ENCODE measurements at regions not wholly inside any gene's neighbourhood (a gene's known extent, or its start where the extent isn't known, plus 50 kb on each side); places are given as distances from the start of the nearest gene placed in this dataset.

DNA sequence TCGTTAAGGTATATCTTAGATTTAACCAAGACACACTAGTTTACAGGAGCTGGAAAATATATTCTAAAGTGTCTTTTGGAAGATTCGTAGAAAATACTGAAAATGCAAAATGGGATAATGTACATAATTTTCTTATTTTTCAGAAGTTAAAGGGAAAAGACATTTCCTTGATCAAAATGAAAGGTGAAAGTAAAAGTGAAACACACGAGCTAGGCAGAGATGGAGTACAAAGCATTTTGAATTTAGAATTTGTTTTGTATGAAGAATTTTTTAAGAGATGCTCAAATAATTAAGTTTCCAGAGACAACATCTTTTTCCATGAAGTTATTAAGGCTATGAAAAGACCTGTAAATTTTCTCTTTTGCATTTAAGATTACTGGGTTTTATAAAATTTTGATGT lies 2192.6 kb upstream of the AGA start:
- Histone ChIP-seq H3K4me2 (ENCODE audit: insufficient read depth, low read length) (no peak overlapping the region), H3K9ac (ENCODE audit: low read depth, low read length) (no peak overlapping the region), H3K4me3 (ENCODE audit: low read depth in 1 of 2, low read length in 2 of 2) (no peak overlapping the region), H3K27me3 (ENCODE audit: insufficient read depth, low read length, poor library complexity) (no peaks in the 10 kb centered on the region), H3K79me2 (ENCODE audit: insufficient read depth, low read length) (no peaks in the 10 kb centered on the region), H3K36me3 (ENCODE audit: insufficient read depth, low read length) (no peaks in the 10 kb centered on the region), H2AFZ (ENCODE audit: low read depth, low read length) (no peak overlapping the region), H3K27ac (ENCODE audit: low read length) (no peak overlapping the region), H3K4me1 (ENCODE audit: insufficient read depth, low read length) (no peaks in the 10 kb centered on the region), H3K9me3 (ENCODE audit: insufficient read depth, low read length, severe bottlenecking) (no peaks in the 10 kb centered on the region), H4K20me1 (ENCODE audit: insufficient read depth, low read length) (no peaks in the 10 kb centered on the region)
- ATAC-seq (ENCODE audit: insufficient read depth, low read depth): peak; percentile 35; the same call in 1 of the 3 replicates
- TF ChIP-seq, protein P1, sequence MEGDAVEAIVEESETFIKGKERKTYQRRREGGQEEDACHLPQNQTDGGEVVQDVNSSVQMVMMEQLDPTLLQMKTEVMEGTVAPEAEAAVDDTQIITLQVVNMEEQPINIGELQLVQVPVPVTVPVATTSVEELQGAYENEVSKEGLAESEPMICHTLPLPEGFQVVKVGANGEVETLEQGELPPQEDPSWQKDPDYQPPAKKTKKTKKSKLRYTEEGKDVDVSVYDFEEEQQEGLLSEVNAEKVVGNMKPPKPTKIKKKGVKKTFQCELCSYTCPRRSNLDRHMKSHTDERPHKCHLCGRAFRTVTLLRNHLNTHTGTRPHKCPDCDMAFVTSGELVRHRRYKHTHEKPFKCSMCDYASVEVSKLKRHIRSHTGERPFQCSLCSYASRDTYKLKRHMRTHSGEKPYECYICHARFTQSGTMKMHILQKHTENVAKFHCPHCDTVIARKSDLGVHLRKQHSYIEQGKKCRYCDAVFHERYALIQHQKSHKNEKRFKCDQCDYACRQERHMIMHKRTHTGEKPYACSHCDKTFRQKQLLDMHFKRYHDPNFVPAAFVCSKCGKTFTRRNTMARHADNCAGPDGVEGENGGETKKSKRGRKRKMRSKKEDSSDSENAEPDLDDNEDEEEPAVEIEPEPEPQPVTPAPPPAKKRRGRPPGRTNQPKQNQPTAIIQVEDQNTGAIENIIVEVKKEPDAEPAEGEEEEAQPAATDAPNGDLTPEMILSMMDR (IDR thresholded peaks at IDR 0.05; ENCODE audit: borderline replicate concordance, extremely low read depth, low read length, poor library complexity, severe bottlenecking): no peak
- no peak for TF ChIP-seq EZH2 (IDR thresholded peaks at IDR 0.05; ENCODE audit: borderline replicate concordance, low read depth, low read length, severe bottlenecking)
- DNase-seq: no peak

- H3K79me2 ChIP-seq (ENCODE audit: insufficient read depth, low read length): no peaks in the 10 kb centered on the region
- no peak for ATAC-seq (ENCODE audit: insufficient read depth, low read depth)
Observed at GRCh38 chr4:179662522-179662921, 2220.3 kb upstream of the AGA start.

DNA sequence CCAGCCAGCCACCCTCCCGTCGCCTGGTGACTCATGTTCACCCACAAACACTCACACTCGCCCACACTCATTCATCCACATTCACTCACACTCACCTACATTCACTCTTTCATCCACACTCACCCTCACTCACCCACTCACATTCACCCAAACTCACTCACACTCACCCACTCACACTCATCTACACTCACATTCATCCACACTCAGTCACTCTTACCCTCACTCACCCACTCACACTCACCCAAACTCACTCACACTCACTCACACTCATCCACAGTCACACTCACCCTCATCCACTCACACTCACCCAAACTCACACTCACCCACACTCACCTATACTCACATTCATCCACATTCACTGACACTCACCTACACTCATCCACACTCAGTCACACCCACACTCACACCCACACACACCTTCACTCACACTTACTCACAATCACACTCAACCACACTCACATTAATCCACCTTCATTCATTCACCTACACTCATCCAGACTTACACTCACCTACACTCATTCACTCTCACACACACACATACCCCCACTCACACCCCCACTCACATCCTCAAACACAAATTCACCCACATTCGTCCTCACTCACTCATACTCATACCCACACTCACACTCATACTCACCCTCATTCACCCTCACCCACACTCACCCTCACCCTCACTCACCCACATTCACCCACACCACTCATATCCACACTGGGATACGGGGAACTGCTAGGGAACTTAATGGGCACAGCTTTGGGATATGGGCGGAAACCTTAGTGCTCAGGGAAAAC lies 2221.6 kb upstream of the AGA start:
- H4K20me1 ChIP-seq (ENCODE audit: insufficient read depth, low read length): no peaks in the 10 kb centered on the region
- H3K9ac ChIP-seq (ENCODE audit: low read depth, low read length): no peak overlapping the region
- DNase-seq (no peak), ATAC-seq (ENCODE audit: insufficient read depth, low read depth) (no peak)
- no peaks in the 10 kb centered on the region for H3K79me2 ChIP-seq (ENCODE audit: insufficient read depth, low read length)
- H3K4me3 ChIP-seq (ENCODE audit: low read depth in 1 of 2, low read length in 2 of 2): no peak overlapping the region
- H3K27ac ChIP-seq (ENCODE audit: low read length): no peak overlapping the region
- no peak overlapping the region for H3K4me2 ChIP-seq (ENCODE audit: insufficient read depth, low read length)
- H3K36me3 ChIP-seq (ENCODE audit: insufficient read depth, low read length): no peaks in the 10 kb centered on the region
- H3K27me3 ChIP-seq (ENCODE audit: insufficient read depth, low read length, poor library complexity): no peaks in the 10 kb centered on the region
- H3K4me1 ChIP-seq (ENCODE audit: insufficient read depth, low read length): no peaks in the 10 kb centered on the region
- no peaks in the 10 kb centered on the region for H3K9me3 ChIP-seq (ENCODE audit: insufficient read depth, low read length, severe bottlenecking)
- no peak overlapping the region for H2AFZ ChIP-seq (ENCODE audit: low read depth, low read length)
- TF ChIP-seq, protein P1 (IDR thresholded peaks at IDR 0.05; ENCODE audit: borderline replicate concordance, extremely low read depth, low read length, poor library complexity, severe bottlenecking): no peak
- no peak for TF ChIP-seq EZH2 (IDR thresholded peaks at IDR 0.05; ENCODE audit: borderline replicate concordance, low read depth, low read length, severe bottlenecking)

More at GRCh38 chr4:179662522-179662921, 2220.3 kb upstream of the AGA start:
- no peak overlapping the region for H3K27ac ChIP-seq (ENCODE audit: low read length)
- no peak overlapping the region for H2AFZ ChIP-seq (ENCODE audit: low read depth, low read length)
- no peak overlapping the region for H3K9ac ChIP-seq (ENCODE audit: low read depth, low read length)
- H4K20me1 ChIP-seq (ENCODE audit: insufficient read depth, low read length): no peaks in the 10 kb centered on the region
- no peak overlapping the region for H3K4me2 ChIP-seq (ENCODE audit: insufficient read depth, low read length)
- no peak overlapping the region for H3K4me3 ChIP-seq (ENCODE audit: low read depth in 1 of 2, low read length in 2 of 2)
- H3K36me3 ChIP-seq (ENCODE audit: insufficient read depth, low read length): no peaks in the 10 kb centered on the region
- H3K27me3 ChIP-seq (ENCODE audit: insufficient read depth, low read length, poor library complexity): no peaks in the 10 kb centered on the region
- H3K9me3 ChIP-seq (ENCODE audit: insufficient read depth, low read length, severe bottlenecking): no peaks in the 10 kb centered on the region
- no peak for DNase-seq
- TF ChIP-seq, protein P1 (IDR thresholded peaks at IDR 0.05; ENCODE audit: borderline replicate concordance, extremely low read depth, low read length, poor library complexity, severe bottlenecking): no peak
- TF ChIP-seq EZH2 (IDR thresholded peaks at IDR 0.05; ENCODE audit: borderline replicate concordance, low read depth, low read length, severe bottlenecking): no peak
- H3K4me1 ChIP-seq (ENCODE audit: insufficient read depth, low read length): no peaks in the 10 kb centered on the region
